Erythroblast (primary cell): ENCODE measurements at regions not wholly inside any gene's neighbourhood (a gene's known extent, or its start where the extent isn't known, plus 50 kb on each side); places are given as distances from the start of the nearest gene placed in this dataset.

Source experiments
- GATA1 ChIP-seq: IDR thresholded peaks from 2 replicates; pipeline ENCODE4 v1.6.1; 2011; ENCODE audit warnings: low read depth, mild to moderate bottlenecking, control low read depth, low read length, moderate library complexity
- POLR2A ChIP-seq: IDR thresholded peaks from 2 replicates; pipeline ENCODE4 v1.6.1; 2011; ENCODE audit warnings: mild to moderate bottlenecking, low read length

DNA sequence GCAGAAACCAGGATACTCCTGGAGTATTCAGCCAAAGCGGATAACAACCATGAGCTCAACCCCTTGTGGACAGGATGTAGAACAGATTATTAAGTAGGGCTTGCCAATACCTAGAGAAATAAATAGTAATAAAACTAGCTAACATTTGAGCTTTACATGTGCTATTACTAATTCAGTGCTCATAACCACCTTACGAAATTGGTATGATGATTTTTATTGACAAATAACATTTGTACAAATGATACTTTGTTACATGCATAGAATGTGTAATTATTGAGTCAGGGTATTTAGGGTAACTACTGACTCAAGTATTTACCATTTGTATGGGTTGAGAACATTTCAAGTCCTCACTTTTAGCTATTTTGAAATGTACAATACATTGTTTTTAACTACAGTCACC lies 287.9 kb downstream of the CDC5L start:
- no peak for TF ChIP-seq POLR2A
- no peak for TF ChIP-seq GATA1
